NCI-H1694 treated with DMSO at 0.1 percent for 48 hours (cell line): ENCODE measurements at regions not wholly inside any gene's neighbourhood (a gene's known extent, or its start where the extent isn't known, plus 50 kb on each side); places are given as distances from the start of the nearest gene placed in this dataset.
"Not testable (repeated sequence)": the region's sequence is repeated elsewhere in the genome, so short reads cannot be mapped to it uniquely, and the experiment has no call there.

ENCODE experiments used
- DNase-seq: peaks from one replicate; lab custom pipeline; 2025; lab: John Stamatoyannopoulos, UW

DNA sequence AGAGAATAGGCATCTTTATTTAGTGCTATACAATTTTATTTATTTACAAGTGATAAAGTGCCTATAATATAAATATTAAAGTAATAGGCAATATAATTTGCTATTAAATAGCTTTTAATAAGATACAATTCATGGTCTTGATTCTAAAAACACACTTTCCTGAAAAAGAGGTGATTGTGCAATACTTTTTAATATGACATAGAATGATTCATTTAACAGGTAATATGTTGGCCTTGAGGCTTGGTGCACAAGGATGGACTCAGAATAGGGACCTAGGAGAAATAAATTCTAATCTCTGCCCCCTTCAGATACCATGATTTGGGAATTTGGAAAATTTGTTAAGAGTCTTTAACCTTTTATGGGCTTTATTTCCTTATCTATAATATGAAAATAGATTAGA lies 149.9 kb upstream of the FUT9 start:
- DNase-seq = no peak

DNA sequence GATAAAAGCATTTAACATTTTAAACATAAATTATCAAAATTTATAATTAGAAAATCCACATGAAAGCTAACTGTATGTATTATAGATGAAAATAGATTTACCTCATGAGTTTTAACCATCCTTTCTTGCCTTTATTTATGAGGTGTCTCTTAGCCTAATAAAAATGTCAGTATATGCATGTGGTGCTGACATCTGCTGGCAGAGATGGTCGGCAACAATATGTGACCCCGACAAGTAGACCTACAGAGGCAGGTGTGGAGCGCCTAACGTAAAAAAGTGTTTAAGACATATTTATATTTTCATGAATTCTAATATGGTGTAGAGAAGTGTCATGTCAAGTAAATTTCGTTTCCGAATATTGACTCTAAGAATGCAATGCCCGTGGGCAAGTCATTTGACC lies 149.0 kb upstream of the FUT9 start:
- peak; percentile 43 for DNase-seq

DNA sequence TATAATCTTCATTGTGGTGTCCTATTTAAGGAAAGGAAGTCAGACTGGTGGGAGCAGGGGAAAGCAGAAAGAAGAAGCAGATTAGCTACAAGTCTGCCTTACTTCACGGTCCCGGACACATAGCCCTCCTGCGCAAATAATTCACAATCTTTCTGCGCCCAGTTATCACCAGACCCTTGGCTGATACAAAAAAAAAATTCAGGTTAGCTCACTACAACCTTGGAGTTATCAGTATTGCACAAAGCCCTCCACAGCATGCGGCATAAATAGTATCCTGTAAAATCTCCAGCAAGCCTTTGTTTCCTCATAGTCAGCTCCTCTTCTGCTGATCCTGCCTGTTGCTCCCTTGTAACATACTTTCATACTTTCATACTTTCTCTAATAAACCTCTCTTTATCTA lies 148.6 kb upstream of the FUT9 start:
- DNase-seq = no peak

DNA sequence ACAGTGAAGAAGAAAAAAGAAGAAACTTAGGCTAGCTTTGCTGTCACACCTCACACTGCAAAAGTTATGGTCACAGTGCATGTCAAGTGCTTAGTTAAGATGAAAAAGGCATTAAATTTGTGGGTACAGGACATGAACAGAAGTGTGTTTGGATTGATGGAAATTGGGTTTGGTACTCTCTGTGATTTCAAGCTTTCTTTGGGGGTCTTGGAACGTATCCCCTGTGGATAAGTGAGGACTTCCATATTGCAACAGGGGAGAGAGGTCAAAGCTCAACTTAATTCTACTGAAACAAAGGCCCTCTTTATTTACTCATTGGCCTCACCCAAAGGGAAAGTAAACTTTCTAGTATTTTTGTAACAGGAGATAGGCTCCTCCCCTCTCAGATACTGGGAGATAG lies 138.3 kb upstream of the FUT9 start:
- no peak for DNase-seq

- DNase-seq = no peak
Measured at GRCh38 chr6:95879856-95880255, 135.9 kb upstream of the FUT9 start.

- no peak for DNase-seq
Measured at GRCh38 chr6:95882371-95882770, 133.4 kb upstream of the FUT9 start.

GRCh38 chr6:95888711-95889110 lies 127.1 kb upstream of the FUT9 start:
- DNase-seq = not testable (repeated sequence)

GRCh38 chr6:95905132-95905531 lies 110.6 kb upstream of the FUT9 start:
- no peak for DNase-seq

DNA sequence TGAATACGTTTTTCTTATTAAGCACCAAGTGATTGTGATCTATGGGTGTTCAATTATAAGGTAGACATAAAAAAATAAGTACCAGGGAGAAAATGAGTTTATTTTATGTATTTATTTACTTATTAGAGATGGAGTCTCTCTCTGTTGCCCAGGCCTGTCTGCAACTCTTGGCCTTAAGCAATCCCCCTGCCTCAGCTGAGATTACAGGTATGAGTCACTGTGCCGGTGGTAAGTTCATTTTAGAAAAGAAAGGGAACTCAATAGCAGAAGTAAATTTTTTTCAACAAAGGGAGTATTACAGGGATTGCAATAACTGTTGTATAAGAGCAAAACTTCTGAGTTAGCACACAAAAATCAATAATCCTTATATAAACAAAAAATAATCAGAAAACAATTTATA lies 98.7 kb upstream of the FUT9 start:
- no peak for DNase-seq

GRCh38 chr6:95923518-95923917 lies 92.3 kb upstream of the FUT9 start:
- DNase-seq = no peak

- DNase-seq = no peak
Measured at GRCh38 chr6:95935736-95936135, 80.0 kb upstream of the FUT9 start.

DNA sequence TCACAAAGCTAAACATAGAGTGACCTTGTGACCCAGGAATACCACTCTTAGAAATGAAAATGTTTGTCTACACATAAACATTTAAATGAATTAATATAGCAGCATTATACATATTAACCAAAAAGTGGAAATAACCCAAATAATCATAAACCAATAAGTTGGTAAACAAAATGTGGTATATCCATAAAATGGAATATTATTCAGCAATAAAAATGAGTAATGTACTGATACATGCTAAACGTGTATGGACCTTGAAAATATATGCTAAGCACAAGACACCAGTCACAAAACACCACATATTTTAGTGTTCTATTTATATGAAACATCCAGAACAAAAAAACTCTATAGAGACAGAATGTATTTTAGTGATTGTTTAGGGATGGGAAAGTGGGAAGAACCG lies 68.9 kb upstream of the FUT9 start:
- DNase-seq = no peak

GRCh38 chr6:95948324-95948723 lies 67.5 kb upstream of the FUT9 start:
- DNase-seq = no peak

- no peak for DNase-seq
Measured at GRCh38 chr6:95949985-95950384, 65.8 kb upstream of the FUT9 start.

DNA sequence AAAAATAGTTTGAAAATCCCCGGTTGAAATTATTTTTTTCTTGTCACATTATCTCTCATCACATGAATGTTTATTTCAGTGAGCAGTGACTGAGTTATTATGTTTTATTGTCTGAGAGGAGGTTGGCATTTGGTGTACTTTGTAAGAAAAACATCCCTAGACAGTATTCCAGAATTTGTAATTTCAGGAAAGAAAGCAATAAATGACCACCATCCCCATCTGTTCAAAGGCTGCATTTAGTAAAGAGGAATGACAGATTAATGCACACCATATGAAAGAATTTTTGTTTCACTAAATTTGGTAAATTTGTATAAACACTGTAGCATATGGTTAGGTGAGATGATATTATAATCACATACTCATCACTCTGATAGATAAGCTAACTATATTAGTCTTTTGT lies 57.1 kb upstream of the FUT9 start:
- DNase-seq = no peak

- no peak for DNase-seq
Measured at GRCh38 chr6:95959261-95959660, 56.5 kb upstream of the FUT9 start.
